ENCODE measurements at regions not wholly inside any gene's neighbourhood (a gene's known extent, or its start where the extent isn't known, plus 50 kb on each side); places are given as distances from the start of the nearest gene placed in this dataset.

GRCh38 chr3:117893638-117894037, 1141.0 kb downstream of the IGSF11 start:
- TF ChIP-seq CTCF (conservative IDR thresholded peaks at IDR 0.05), result no peak
- no peak for TF ChIP-seq EZH2 (IDR thresholded peaks at IDR 0.05; ENCODE audit: low read depth)

Measured in PC-9 (cell line).